Endothelial cell (in vitro differentiated cells): ENCODE measurements at regions not wholly inside any gene's neighbourhood (a gene's known extent, or its start where the extent isn't known, plus 50 kb on each side); places are given as distances from the start of the nearest gene placed in this dataset.
A peak's percentile ranks its signal among the peaks of the same experiment; 100 is the strongest.
"Not testable (repeated sequence)": the region's sequence is repeated elsewhere in the genome, so short reads cannot be mapped to it uniquely, and the experiment has no call there.

Experiments
- DNase-seq: peaks from one replicate; pipeline ENCODE4 v3.0.0; 2021; ENCODE audit warnings: low spot score
- H3K27ac Mint-ChIP-seq: one replicate; pipeline ENCODE4 v1.8.0; 2021; ENCODE audit warnings: mixed read lengths, inconsistent platforms; ENCODE audit not compliant: unreplicated experiment
- H3K27me3 Mint-ChIP-seq: one replicate; pipeline ENCODE4 v1.8.0; 2021; ENCODE audit warnings: mild to moderate bottlenecking, moderate library complexity, mixed read lengths, inconsistent platforms; ENCODE audit not compliant: unreplicated experiment
- H3K36me3 Mint-ChIP-seq: one replicate; pipeline ENCODE4 v1.8.0; 2021; ENCODE audit warnings: mild to moderate bottlenecking, low read depth, mixed read lengths, inconsistent platforms; ENCODE audit not compliant: unreplicated experiment
- H3K4me1 Mint-ChIP-seq: one replicate; pipeline ENCODE4 v1.8.0; 2021; ENCODE audit warnings: mild to moderate bottlenecking, mixed read lengths, inconsistent platforms; ENCODE audit not compliant: unreplicated experiment
- H3K4me3 Mint-ChIP-seq: one replicate; pipeline ENCODE4 v1.8.0; 2021; ENCODE audit warnings: mild to moderate bottlenecking, mixed read lengths, inconsistent platforms; ENCODE audit not compliant: unreplicated experiment
- H3K9me3 Mint-ChIP-seq: one replicate; pipeline ENCODE4 v1.8.0; 2021; ENCODE audit warnings: mixed read lengths, inconsistent platforms; ENCODE audit not compliant: unreplicated experiment
- CTCF ChIP-seq: fragments of 200-600 bp; sonication (generic); IDR thresholded peaks from one replicate; pipeline ENCODE4 v1.5.0; 2021; ENCODE audit warnings: antibody characterized with exemption; ENCODE audit not compliant: unreplicated experiment

- TF ChIP-seq CTCF, result no peak
- Mint-ChIP-seq H3K9me3 (no peaks in the 10 kb centered on the region), H3K36me3 (no peaks in the 10 kb centered on the region), H3K27me3 (no peaks in the 10 kb centered on the region), H3K27ac (no peak overlapping the region), H3K4me3 (no peak overlapping the region), H3K4me1 (peaks cover 7% of the 10 kb centered on the region)
- no peak for DNase-seq
These were observed 109.0 kb upstream of the DAB2 start for GRCh38 chr5:39533749-39534148.

- H3K27ac Mint-ChIP-seq, result no peak overlapping the region
- TF ChIP-seq CTCF, result no peak
- no peaks in the 10 kb centered on the region for H3K36me3 Mint-ChIP-seq
- no peak for DNase-seq
- peaks cover 10% of the 10 kb centered on the region for H3K4me1 Mint-ChIP-seq
- no peaks in the 10 kb centered on the region for H3K9me3 Mint-ChIP-seq
- H3K27me3 Mint-ChIP-seq, result no peaks in the 10 kb centered on the region
- no peak overlapping the region for H3K4me3 Mint-ChIP-seq
These were observed 107.7 kb upstream of the DAB2 start for GRCh38 chr5:39532511-39532910.

- no peak for TF ChIP-seq CTCF
- Mint-ChIP-seq H3K9me3 (no peaks in the 10 kb centered on the region), H3K27ac (no peak overlapping the region), H3K27me3 (no peaks in the 10 kb centered on the region), H3K36me3 (no peaks in the 10 kb centered on the region), H3K4me3 (no peak overlapping the region), H3K4me1 (peaks cover 22% of the 10 kb centered on the region)
- DNase-seq, result no peak
These were observed 106.5 kb upstream of the DAB2 start for GRCh38 chr5:39531306-39531705.

- Mint-ChIP-seq H3K9me3 (no peaks in the 10 kb centered on the region), H3K4me1 (peaks cover 22% of the 10 kb centered on the region), H3K36me3 (no peaks in the 10 kb centered on the region), H3K27ac (peak overlapping the region; percentile 98), H3K4me3 (no peak overlapping the region), H3K27me3 (peaks cover 1% of the 10 kb centered on the region)
- DNase-seq, result peak; percentile 27
- TF ChIP-seq CTCF, result no peak
These were observed 102.2 kb upstream of the DAB2 start for GRCh38 chr5:39526914-39527477.

GRCh38 chr5:39525781-39526180 is 101.0 kb upstream of the DAB2 start:
- H3K27me3 Mint-ChIP-seq, DNase-seq: not testable (repeated sequence)

More at GRCh38 chr5:39525781-39526180, 101.0 kb upstream of the DAB2 start:
- peak overlapping the region; percentile 87 for H3K27ac Mint-ChIP-seq
- H3K36me3 Mint-ChIP-seq, H3K9me3 Mint-ChIP-seq, H3K4me3 Mint-ChIP-seq: not testable (repeated sequence)
- peaks cover 22% of the 10 kb centered on the region for H3K4me1 Mint-ChIP-seq
